MM.1S (cell line): ENCODE measurements at regions not wholly inside any gene's neighbourhood (a gene's known extent, or its start where the extent isn't known, plus 50 kb on each side); places are given as distances from the start of the nearest gene placed in this dataset.

ENCODE experiments used
- DNase-seq: peaks from one replicate; pipeline ENCODE4 v3.0.0-alpha.2; 2015
- H2AFZ ChIP-seq: fragments of 300-600 bp; sonication (generic); 2 replicates; pipeline ENCODE4 v1.6.0; 2016; ENCODE audit warnings: antibody characterized with exemption, low read length
- H3F3A ChIP-seq: fragments of 300-600 bp; sonication (generic); 2 replicates; pipeline ENCODE4 v1.6.1; 2016; ENCODE audit warnings: mild to moderate bottlenecking, antibody characterized with exemption, low read length, moderate library complexity, mixed read lengths; ENCODE audit not compliant: insufficient read depth
- H3K27ac ChIP-seq: fragments of 300-600 bp; sonication (generic); 2 replicates; pipeline ENCODE4 v1.5.1; 2016; ENCODE audit warnings: mild to moderate bottlenecking, low read length
- H3K27me3 ChIP-seq: fragments of 300-600 bp; sonication (generic); replicated peaks from 2 replicates; pipeline ENCODE4 v1.6.0; 2016; ENCODE audit warnings: low read length; ENCODE audit not compliant: insufficient read depth
- H3K36me3 ChIP-seq: fragments of 300-600 bp; sonication (generic); replicated peaks from 2 replicates; pipeline ENCODE4 v1.6.1; 2016; ENCODE audit warnings: mild to moderate bottlenecking, low read length, mixed read lengths; ENCODE audit not compliant: insufficient read depth
- H3K4me1 ChIP-seq: fragments of 300-600 bp; sonication (generic); 2 replicates; pipeline ENCODE4 v1.6.1; 2016; ENCODE audit warnings: low read length, mixed read lengths
- H3K4me2 ChIP-seq: fragments of 300-600 bp; sonication (generic); 2 replicates; pipeline ENCODE4 v1.6.0; 2016; ENCODE audit warnings: low read depth, low read length
- H3K4me3 ChIP-seq: fragments of 300-600 bp; sonication (generic); 2 replicates; pipeline ENCODE4 v1.5.1; 2016; ENCODE audit warnings: low read length, mixed read lengths
- H3K79me2 ChIP-seq: fragments of 300-600 bp; sonication (generic); 2 replicates; pipeline ENCODE4 v1.6.1; 2016; ENCODE audit warnings: mixed run types, low read length, mixed read lengths
- H3K9ac ChIP-seq: fragments of 300-600 bp; sonication (generic); 2 replicates; pipeline ENCODE4 v1.6.1; 2016; ENCODE audit warnings: low read length, mixed read lengths
- H3K9me2 ChIP-seq: fragments of 300-600 bp; sonication (generic); replicated peaks from 2 replicates; pipeline ENCODE4 v1.6.1; 2016; ENCODE audit warnings: mild to moderate bottlenecking, low read length, mixed read lengths; ENCODE audit not compliant: insufficient read depth
- H3K9me3 ChIP-seq: fragments of 300-600 bp; sonication (generic); replicated peaks from 2 replicates; pipeline ENCODE4 v1.6.1; 2016; ENCODE audit warnings: mild to moderate bottlenecking, low read length, mixed read lengths; ENCODE audit not compliant: insufficient read depth
- H4K20me1 ChIP-seq: fragments of 300-600 bp; sonication (generic); 2 replicates; pipeline ENCODE4 v1.6.1; 2016; ENCODE audit warnings: mild to moderate bottlenecking, low read length, moderate library complexity, mixed read lengths; ENCODE audit not compliant: insufficient read depth
- CTCF ChIP-seq: fragments of 300-600 bp; sonication (generic); IDR thresholded peaks from 2 replicates; pipeline ENCODE4 v1.5.1; 2016; ENCODE audit warnings: antibody characterized with exemption, low read length, mixed read lengths
- EZH2 ChIP-seq: fragments of 300-600 bp; sonication (generic); optimal IDR thresholded peaks from 2 replicates; pipeline ENCODE3; 2017; ENCODE audit warnings: low read depth, mild to moderate bottlenecking, antibody characterized with exemption, low read length, mixed read lengths
- EZH2phosphoT487 ChIP-seq: fragments of 300-600 bp; sonication (generic); IDR thresholded peaks from 2 replicates; pipeline ENCODE4 v1.6.1; 2018; ENCODE audit warnings: antibody characterized with exemption, low read length

GRCh38 chr13:84528408-84529070, 646.3 kb upstream of the SLITRK1 start:
- no peak overlapping the region for H3K9ac ChIP-seq
- H3K9me3 ChIP-seq = no peaks in the 10 kb centered on the region
- no peaks in the 10 kb centered on the region for H3F3A ChIP-seq
- TF ChIP-seq EZH2phosphoT487 (no peak), CTCF (no peak), EZH2 (no peak)
- H3K9me2 ChIP-seq = no peaks in the 10 kb centered on the region
- H3K4me2 ChIP-seq = no peak overlapping the region
- H3K27ac ChIP-seq = no peak overlapping the region
- H3K27me3 ChIP-seq = no peaks in the 10 kb centered on the region
- no peak overlapping the region for H3K4me3 ChIP-seq
- no peak for DNase-seq
- H3K79me2 ChIP-seq = no peaks in the 10 kb centered on the region
- H4K20me1 ChIP-seq = no peaks in the 10 kb centered on the region; the same call in 1 of the 2 replicates
- H2AFZ ChIP-seq = no peak overlapping the region
- no peaks in the 10 kb centered on the region for H3K36me3 ChIP-seq
- no peaks in the 10 kb centered on the region for H3K4me1 ChIP-seq

- Histone ChIP-seq H3F3A (no peaks in the 10 kb centered on the region), H3K4me2 (no peak overlapping the region), H3K36me3 (no peaks in the 10 kb centered on the region), H4K20me1 (no peaks in the 10 kb centered on the region), H3K9me3 (no peaks in the 10 kb centered on the region), H2AFZ (no peak overlapping the region), H3K27ac (no peak overlapping the region), H3K27me3 (no peaks in the 10 kb centered on the region), H3K4me1 (no peaks in the 10 kb centered on the region), H3K9me2 (no peaks in the 10 kb centered on the region), H3K79me2 (no peaks in the 10 kb centered on the region), H3K4me3 (no peak overlapping the region), H3K9ac (no peak overlapping the region)
- DNase-seq = no peak
- TF ChIP-seq CTCF (no peak), EZH2 (no peak), EZH2phosphoT487 (no peak)
Measured at GRCh38 chr13:84525865-84526264, 643.6 kb upstream of the SLITRK1 start.

GRCh38 chr13:84524586-84524985, 642.3 kb upstream of the SLITRK1 start:
- H4K20me1 ChIP-seq = no peaks in the 10 kb centered on the region

More at GRCh38 chr13:84524586-84524985, 642.3 kb upstream of the SLITRK1 start:
- Histone ChIP-seq H3F3A (no peaks in the 10 kb centered on the region), H3K36me3 (no peaks in the 10 kb centered on the region), H2AFZ (no peak overlapping the region), H3K9me3 (no peaks in the 10 kb centered on the region), H3K9ac (no peak overlapping the region), H3K79me2 (no peaks in the 10 kb centered on the region), H3K27me3 (no peaks in the 10 kb centered on the region), H3K4me1 (no peaks in the 10 kb centered on the region), H3K9me2 (no peaks in the 10 kb centered on the region), H3K4me3 (no peak overlapping the region), H3K27ac (no peak overlapping the region), H3K4me2 (no peak overlapping the region)
- TF ChIP-seq EZH2 = no peak
- no peak for TF ChIP-seq CTCF
- no peak for TF ChIP-seq EZH2phosphoT487
- no peak for DNase-seq
